ENCODE measurements at regions not wholly inside any gene's neighbourhood (a gene's known extent, or its start where the extent isn't known, plus 50 kb on each side); places are given as distances from the start of the nearest gene placed in this dataset.
A peak's percentile ranks its signal among the peaks of the same experiment; 100 is the strongest.

GRCh38 chr1:204763773-204764427 lies 78.4 kb upstream of the LRRN2 start (continued):
- TF ChIP-seq, protein P1, sequence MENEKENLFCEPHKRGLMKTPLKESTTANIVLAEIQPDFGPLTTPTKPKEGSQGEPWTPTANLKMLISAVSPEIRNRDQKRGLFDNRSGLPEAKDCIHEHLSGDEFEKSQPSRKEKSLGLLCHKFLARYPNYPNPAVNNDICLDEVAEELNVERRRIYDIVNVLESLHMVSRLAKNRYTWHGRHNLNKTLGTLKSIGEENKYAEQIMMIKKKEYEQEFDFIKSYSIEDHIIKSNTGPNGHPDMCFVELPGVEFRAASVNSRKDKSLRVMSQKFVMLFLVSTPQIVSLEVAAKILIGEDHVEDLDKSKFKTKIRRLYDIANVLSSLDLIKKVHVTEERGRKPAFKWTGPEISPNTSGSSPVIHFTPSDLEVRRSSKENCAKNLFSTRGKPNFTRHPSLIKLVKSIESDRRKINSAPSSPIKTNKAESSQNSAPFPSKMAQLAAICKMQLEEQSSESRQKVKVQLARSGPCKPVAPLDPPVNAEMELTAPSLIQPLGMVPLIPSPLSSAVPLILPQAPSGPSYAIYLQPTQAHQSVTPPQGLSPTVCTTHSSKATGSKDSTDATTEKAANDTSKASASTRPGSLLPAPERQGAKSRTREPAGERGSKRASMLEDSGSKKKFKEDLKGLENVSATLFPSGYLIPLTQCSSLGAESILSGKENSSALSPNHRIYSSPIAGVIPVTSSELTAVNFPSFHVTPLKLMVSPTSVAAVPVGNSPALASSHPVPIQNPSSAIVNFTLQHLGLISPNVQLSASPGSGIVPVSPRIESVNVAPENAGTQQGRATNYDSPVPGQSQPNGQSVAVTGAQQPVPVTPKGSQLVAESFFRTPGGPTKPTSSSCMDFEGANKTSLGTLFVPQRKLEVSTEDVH (IDR thresholded peaks at IDR 0.05; ENCODE audit: low read depth, partially characterized antibody), result peak; percentile 40
- no peak for TF ChIP-seq RBBP5 (IDR thresholded peaks at IDR 0.05; ENCODE audit: borderline replicate concordance, insufficient read depth, low read length, poor library complexity, severe bottlenecking)
- TF ChIP-seq SIX5 (IDR thresholded peaks at IDR 0.05; ENCODE audit: borderline replicate concordance in 1 of 2, insufficient read depth in 1 of 2, low read depth in 1 of 2, low read length in 2 of 2), result no peak
- peak; percentile 56 for TF ChIP-seq NFE2 (IDR thresholded peaks at IDR 0.05; ENCODE audit: low read depth)
- peak; percentile 65; the same call in 1 of the 2 replicates for TF ChIP-seq SPI1 (IDR thresholded peaks at IDR 0.05; ENCODE audit: borderline replicate concordance, low read depth, low read length)
- no peak for TF ChIP-seq ZBTB26 (CRISPR knock-in tag; IDR thresholded peaks at IDR 0.05)
- TF ChIP-seq EP400 (IDR thresholded peaks at IDR 0.05), result 0 out of 2 replicates have a peak, but pooled peaks have one; percentile 25
- TF ChIP-seq JUN (IDR thresholded peaks at IDR 0.05; ENCODE audit: borderline replicate concordance, low read depth, low read length), result peak; percentile 69; the same call in 1 of the 2 replicates
- TF ChIP-seq JUN (CRISPR knock-in tag; IDR thresholded peaks at IDR 0.05; ENCODE audit: borderline replicate concordance), result peak; percentile 18; the same call in 1 of the 2 replicates
- no peak for TF ChIP-seq ID3 (CRISPR knock-in tag; IDR thresholded peaks at IDR 0.05)
- peak; percentile 75; the same call in 1 of the 2 replicates for TF ChIP-seq ID3 (tag; IDR thresholded peaks at IDR 0.05)
- peak in 1 of 2 experiments; percentile 92; a peak in 1 of 4 replicates for TF ChIP-seq SRF (CRISPR knock-in tag; IDR thresholded peaks at IDR 0.05)
- peak in 1 of 2 experiments; percentile 22; a peak in 1 of 4 replicates for TF ChIP-seq NRF1 (conservative IDR thresholded peaks at IDR 0.05 in 1 of 2, IDR thresholded peaks at IDR 0.05 in 1 of 2)
- TF ChIP-seq MYC (IDR thresholded peaks at IDR 0.05; ENCODE audit: low read depth, low read length), result 0 out of 2 replicates have a peak, but pooled peaks have one; percentile 63
- TF ChIP-seq MYC (CRISPR knock-in tag; IDR thresholded peaks at IDR 0.05; ENCODE audit: borderline replicate concordance, low read depth), result no peak
- TF ChIP-seq ZNF436 (CRISPR knock-in tag; IDR thresholded peaks at IDR 0.05), result no peak
- TF ChIP-seq SIN3B (IDR thresholded peaks at IDR 0.05; ENCODE audit: low read depth), result no peak
- TF ChIP-seq, protein P2, sequence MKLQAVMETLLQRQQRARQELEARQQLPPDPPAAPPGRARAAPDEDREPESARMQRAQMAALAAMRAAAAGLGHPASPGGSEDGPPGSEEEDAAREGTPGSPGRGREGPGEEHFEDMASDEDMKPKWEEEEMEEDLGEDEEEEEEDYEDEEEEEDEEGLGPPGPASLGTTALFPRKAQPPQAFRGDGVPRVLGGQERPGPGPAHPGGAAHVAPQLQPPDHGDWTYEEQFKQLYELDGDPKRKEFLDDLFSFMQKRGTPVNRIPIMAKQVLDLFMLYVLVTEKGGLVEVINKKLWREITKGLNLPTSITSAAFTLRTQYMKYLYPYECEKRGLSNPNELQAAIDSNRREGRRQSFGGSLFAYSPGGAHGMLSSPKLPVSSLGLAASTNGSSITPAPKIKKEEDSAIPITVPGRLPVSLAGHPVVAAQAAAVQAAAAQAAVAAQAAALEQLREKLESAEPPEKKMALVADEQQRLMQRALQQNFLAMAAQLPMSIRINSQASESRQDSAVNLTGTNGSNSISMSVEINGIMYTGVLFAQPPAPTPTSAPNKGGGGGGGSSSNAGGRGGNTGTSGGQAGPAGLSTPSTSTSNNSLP (IDR thresholded peaks at IDR 0.05; ENCODE audit: borderline replicate concordance, low read depth, low read length), result no peak
- no peak for TF ChIP-seq CBFB (CRISPR knock-in tag; IDR thresholded peaks at IDR 0.05)
- peak; percentile 53 for TF ChIP-seq CXXC5 (CRISPR knock-in tag; IDR thresholded peaks at IDR 0.05)
- TF ChIP-seq SOX6 (IDR thresholded peaks at IDR 0.05), result 0 out of 2 replicates have a peak, but pooled peaks have one; percentile 41
- peak; percentile 81 for TF ChIP-seq LCOR (CRISPR knock-in tag; IDR thresholded peaks at IDR 0.05)
